IMR-90 (cell line): ENCODE measurements at regions not wholly inside any gene's neighbourhood (a gene's known extent, or its start where the extent isn't known, plus 50 kb on each side); places are given as distances from the start of the nearest gene placed in this dataset.

Experiments used
- ATAC-seq: fragments of 200-7000 bp; cut with Tn5 transposase; 2 replicates; pipeline ENCODE4 v1.9.1; 2020; ENCODE audit warnings: low read depth, mild to moderate bottlenecking, moderate library complexity
- BruUV-seq: library from RNA; stranded (reverse); fragments of 400-500 nt; replicated peaks from 2 replicates; lab custom pipeline; 2021; lab: Mats Ljungman, UMichigan
- CTCF ChIA-PET: fragments of 300-600 bp; formaldehyde crosslinking; extraction: SDS; loops from one replicate; lab custom pipeline; 2021; ENCODE audit warnings: antibody characterized with exemption; lab: Yijun Ruan, JAX
- POLR2A ChIA-PET: fragments of 300-600 bp; sonication (Branson Sonifier 250); formaldehyde crosslinking; loops from one replicate; lab custom pipeline; 2022; ENCODE audit warnings: antibody characterized with exemption; ENCODE audit not compliant: unreplicated experiment; lab: Charles Lee
- DNase-seq: peaks from one replicate; pipeline ENCODE4 v3.0.0; 2013
- H2AFZ ChIP-seq: replicated peaks from 2 replicates; pipeline ENCODE3; 2013; ENCODE audit warnings: low read length, mild to moderate bottlenecking; ENCODE audit not compliant: poor library complexity
- H2AK5ac ChIP-seq: 2 replicates; pipeline ENCODE4 v1.6.1; 2013; ENCODE audit warnings: low read depth, low read length, inconsistent platforms
- H2AK9ac ChIP-seq: replicated peaks from 2 replicates; pipeline ENCODE3; 2013; ENCODE audit warnings: mild to moderate bottlenecking, low read depth, low read length, moderate library complexity; ENCODE audit not compliant: poor library complexity
- H2BK120ac ChIP-seq: 2 replicates; pipeline ENCODE4 v1.6.1; 2013; ENCODE audit warnings: low read depth, low read length, inconsistent platforms
- H2BK15ac ChIP-seq: 3 replicates; pipeline ENCODE4 v1.6.1; 2013; ENCODE audit warnings: low read depth, low read length, inconsistent platforms
- H2BK20ac ChIP-seq: 2 replicates; pipeline ENCODE4 v1.6.1; 2013; ENCODE audit warnings: low read depth, mild to moderate bottlenecking, inconsistent platforms, low read length, moderate library complexity
- H2BK5ac ChIP-seq: 2 replicates; pipeline ENCODE4 v1.6.1; 2013; ENCODE audit warnings: mild to moderate bottlenecking, low read depth, low read length, inconsistent platforms; ENCODE audit not compliant: poor library complexity, severe bottlenecking
- H3K14ac ChIP-seq: replicated peaks from 2 replicates; pipeline ENCODE4 v1.6.1; 2013; ENCODE audit warnings: low read depth, low read length, inconsistent platforms
- H3K18ac ChIP-seq: 2 replicates; pipeline ENCODE4 v1.6.1; 2013; ENCODE audit warnings: low read depth, low read length, control low read depth
- H3K23ac ChIP-seq: 2 replicates; pipeline ENCODE4 v1.6.1; 2013; ENCODE audit warnings: low read depth, low read length, inconsistent platforms
- H3K27ac ChIP-seq: 2 replicates; pipeline ENCODE4 v1.5.1; 2013; ENCODE audit warnings: mild to moderate bottlenecking, control low read depth, low read length; ENCODE audit not compliant: insufficient read depth
- H3K27me3 ChIP-seq: 2 replicates; pipeline ENCODE4 v1.6.1; 2013; ENCODE audit warnings: low read length; ENCODE audit not compliant: control insufficient read depth, insufficient read depth
- H3K36me3 ChIP-seq: 2 replicates; pipeline ENCODE4 v1.6.1; 2013; ENCODE audit warnings: low read length, mixed read lengths; ENCODE audit not compliant: control insufficient read depth, insufficient read depth
- H3K4ac ChIP-seq: 2 replicates; pipeline ENCODE4 v1.6.1; 2013; ENCODE audit warnings: low read depth, low read length, inconsistent platforms
- H3K4me1 ChIP-seq: 2 replicates; pipeline ENCODE4 v1.6.1; 2013; ENCODE audit warnings: low read length, mixed read lengths; ENCODE audit not compliant: control insufficient read depth, insufficient read depth
- H3K4me2 ChIP-seq: 2 replicates; pipeline ENCODE4 v1.6.1; 2013; ENCODE audit warnings: low read depth, mild to moderate bottlenecking, control low read depth, low read length, moderate library complexity
- H3K4me3 ChIP-seq: 2 replicates; pipeline ENCODE4 v1.5.1; 2013; ENCODE audit warnings: low read depth, mild to moderate bottlenecking, control low read depth, low read length, moderate library complexity; ENCODE audit not compliant: insufficient read depth
- H3K56ac ChIP-seq: 2 replicates; pipeline ENCODE4 v1.6.1; 2013; ENCODE audit warnings: low read length, inconsistent platforms; ENCODE audit not compliant: insufficient read depth; ENCODE audit errors: extremely low read depth
- H3K79me1 ChIP-seq, 2 experiments: 2 replicates each; pipeline ENCODE4 v1.6.1; 2013; ENCODE audit warnings: low read length in 2 of 2, inconsistent platforms in 1 of 2, low read depth in 1 of 2
- H3K9ac ChIP-seq: 2 replicates; pipeline ENCODE4 v1.6.1; 2013; ENCODE audit warnings: low read depth, low read length, control low read depth
- H3K9me1 ChIP-seq: 2 replicates; pipeline ENCODE4 v1.6.1; 2013; ENCODE audit warnings: low read length, inconsistent platforms; ENCODE audit not compliant: insufficient read depth
- H3K9me3 ChIP-seq: 2 replicates; pipeline ENCODE4 v1.6.1; 2013; ENCODE audit warnings: low read length; ENCODE audit not compliant: control insufficient read depth, insufficient read depth
- H4K20me1 ChIP-seq: 2 replicates; pipeline ENCODE4 v1.6.1; 2013; ENCODE audit warnings: low read length, inconsistent platforms; ENCODE audit not compliant: insufficient read depth
- H4K5ac ChIP-seq: 2 replicates; pipeline ENCODE4 v1.6.1; 2013; ENCODE audit warnings: mild to moderate bottlenecking, low read depth, low read length, control low read depth
- H4K8ac ChIP-seq, 2 experiments: 2 replicates each; pipeline ENCODE4 v1.6.1; 2013; ENCODE audit warnings: low read depth in 2 of 2, low read length in 2 of 2, control low read depth in 1 of 2, inconsistent platforms in 1 of 2
- H4K91ac ChIP-seq: 2 replicates; pipeline ENCODE4 v1.6.1; 2013; ENCODE audit warnings: low read depth, low read length, inconsistent platforms; ENCODE audit not compliant: insufficient read depth
- CEBPB ChIP-seq: IDR thresholded peaks from 2 replicates; pipeline ENCODE4 v1.6.1; 2012; ENCODE audit warnings: low read depth, low read length, improper control_type of control experiment
- CTCF ChIP-seq: conservative IDR thresholded peaks from 2 replicates; pipeline ENCODE4 v1.5.1; 2012; ENCODE audit warnings: mild to moderate bottlenecking, low read depth, low read length, improper control_type of control experiment
- FOS ChIP-seq: fragments of 150-350 bp; IDR thresholded peaks from 2 replicates; pipeline ENCODE4 v1.6.1; 2016; ENCODE audit warnings: low read depth, low read length
- RAD21 ChIP-seq: IDR thresholded peaks from 2 replicates; pipeline ENCODE4 v1.6.1; 2012; ENCODE audit warnings: low read length, improper control_type of control experiment
- USF2 ChIP-seq: fragments of 150-350 bp; IDR thresholded peaks from 2 replicates; pipeline ENCODE4 v1.6.1; 2017; ENCODE audit warnings: mild to moderate bottlenecking, antibody characterized with exemption, low read length, low read depth
- WGBS, 2 experiments: methylation state at CpG; one replicate each; pipeline versions ENCODE4 v1.1.5 to v1.1.7; 2013; ENCODE audit warnings: missing lambda C conversion rate in 2 of 2; ENCODE audit not compliant: insufficient read length in 1 of 2; ENCODE audit errors: extremely low coverage in 2 of 2; 5-methylcytosine and 5-hydroxymethylcytosine counted together
- dilution Hi-C: fragments of 300-500 bp; cut with HindIII; formaldehyde crosslinking; loops from one replicate; pipeline ENCODE4 v1.14.3; 2018; ENCODE audit warnings: low sequenced_read_pairs; ENCODE audit not compliant: unreplicated experiment
- in situ Hi-C: fragments of 300-500 bp; cut with MboI; formaldehyde crosslinking; loops from 3 replicates; pipeline ENCODE4 v1.14.3; 2019; ENCODE audit warnings: low sequenced_read_pairs, inconsistent platforms, mixed read lengths
- intact Hi-C: fragments of 100-400 bp; cut with micrococcal nuclease; formaldehyde crosslinking; loops from 2 replicates; pipeline ENCODE4 v1.10.0; 2022

- H3K27ac ChIP-seq = no peak overlapping the region
- whole genome bisulfite sequencing, 2 experiments = no CpG with 5 or more reads among the region's 1 CpG
- no peak overlapping the region for H3K4ac ChIP-seq
- H3K23ac ChIP-seq = no peak overlapping the region
- in situ Hi-C loops (no loop called here), intact Hi-C loops (loop anchor here (10.0 kb wide), 1 partner anchor 1061 kb away; no protein-coding TSS in a partner anchor), dilution Hi-C loops (no loop called here)
- H2AFZ ChIP-seq = no peak overlapping the region
- H4K20me1 ChIP-seq = no peaks in the 10 kb centered on the region
- no peak for ATAC-seq
- ChIA-PET POLR2A (no interaction called here), CTCF (interaction anchor here (0.5 kb wide), 1 partner anchor 25 kb away, joined by 3 read pairs; no protein-coding TSS in a partner anchor)
- no peaks in the 10 kb centered on the region for H3K9me1 ChIP-seq
- DNase-seq = no peak
- no peak overlapping the region for H3K4me2 ChIP-seq
- no peak overlapping the region for H2BK5ac ChIP-seq
- no peak overlapping the region for H2BK120ac ChIP-seq
- TF ChIP-seq USF2 (no peak), CEBPB (no peak), CTCF (no peak), FOS (no peak), RAD21 (no peak)
- H2AK9ac ChIP-seq = no peak overlapping the region
- no peaks in the 10 kb centered on the region for H3K4me1 ChIP-seq
- no peak overlapping the region for H2BK20ac ChIP-seq
- H3K14ac ChIP-seq = no peak overlapping the region
- no TSS peak for BruUV-seq
- no peak overlapping the region for H4K5ac ChIP-seq
- H3K9me3 ChIP-seq = no peaks in the 10 kb centered on the region
- no peaks in the 10 kb centered on the region for H3K36me3 ChIP-seq
- no peaks in the 10 kb centered on the region for H3K79me1 ChIP-seq
- H3K56ac ChIP-seq = no peak overlapping the region
- H3K18ac ChIP-seq = no peak overlapping the region
- no peaks in the 10 kb centered on the region for H3K27me3 ChIP-seq
- H2BK15ac ChIP-seq = no peak overlapping the region
- H4K91ac ChIP-seq = no peak overlapping the region
- no peak overlapping the region for H3K9ac ChIP-seq
- no peak overlapping the region for H3K4me3 ChIP-seq
- H2AK5ac ChIP-seq = no peak overlapping the region
- H4K8ac ChIP-seq = no peak overlapping the region
Observed at GRCh38 chr5:109563739-109564138, 126.0 kb upstream of the MAN2A1 start.
